ENCODE measurements at regions not wholly inside any gene's neighbourhood (a gene's known extent, or its start where the extent isn't known, plus 50 kb on each side); places are given as distances from the start of the nearest gene placed in this dataset.
A peak's percentile ranks its signal among the peaks of the same experiment; 100 is the strongest.
"Not testable (repeated sequence)": the region's sequence is repeated elsewhere in the genome, so short reads cannot be mapped to it uniquely, and the experiment has no call there.

DNA sequence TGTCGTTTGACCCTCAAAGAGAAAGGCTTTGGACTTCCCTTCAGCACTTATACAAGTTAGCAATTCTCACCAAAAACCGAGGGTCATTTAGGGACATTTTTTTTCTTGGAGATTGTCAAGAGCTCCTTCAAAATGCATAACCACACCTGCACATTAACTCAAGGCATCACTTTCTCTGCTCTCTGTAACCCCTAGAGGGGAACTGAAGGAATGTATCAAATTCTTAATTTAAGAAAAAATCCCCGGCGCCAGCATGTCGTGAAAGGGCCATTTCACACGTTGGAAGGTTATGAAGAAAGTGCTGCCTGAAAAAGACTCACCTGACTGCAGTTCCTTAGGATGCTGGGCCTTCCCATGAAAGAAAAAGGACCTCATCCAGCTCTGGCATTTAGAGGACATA is 131.6 kb upstream of the ZC3H12A start:
- ATAC-seq (no peak), DNase-seq (no peak)
- intact Hi-C loops (cut with micrococcal nuclease): no loop called here

DNA sequence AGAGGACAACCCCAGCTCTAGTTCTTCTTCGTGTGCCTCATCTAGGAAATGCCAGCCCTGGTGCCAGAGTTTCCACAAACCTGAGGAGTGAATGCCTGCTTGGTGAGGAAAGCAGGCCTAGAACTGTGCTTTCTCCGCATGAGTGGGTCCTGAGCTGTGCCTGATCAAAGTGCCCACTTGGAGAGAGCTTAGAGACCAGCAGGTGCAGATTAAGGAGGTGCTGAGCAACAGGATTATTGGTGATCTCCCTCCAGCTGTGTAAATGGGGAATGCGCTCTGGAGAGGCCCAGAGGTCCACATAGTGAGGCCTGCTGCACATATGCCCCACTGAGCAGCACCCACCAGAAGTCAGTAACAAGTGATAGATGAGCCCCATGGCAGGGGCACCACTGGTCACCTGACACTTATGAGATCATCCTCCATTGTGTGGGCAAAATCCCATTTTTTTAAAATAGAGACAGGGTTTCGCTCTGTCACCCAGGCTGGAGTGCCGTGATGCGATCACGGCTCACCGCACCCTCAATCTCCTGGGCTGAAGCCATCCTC is 127.2 kb upstream of the ZC3H12A start:
- DNase-seq (no peak), ATAC-seq (no peak)
- intact Hi-C loops (cut with micrococcal nuclease): no loop called here

DNA sequence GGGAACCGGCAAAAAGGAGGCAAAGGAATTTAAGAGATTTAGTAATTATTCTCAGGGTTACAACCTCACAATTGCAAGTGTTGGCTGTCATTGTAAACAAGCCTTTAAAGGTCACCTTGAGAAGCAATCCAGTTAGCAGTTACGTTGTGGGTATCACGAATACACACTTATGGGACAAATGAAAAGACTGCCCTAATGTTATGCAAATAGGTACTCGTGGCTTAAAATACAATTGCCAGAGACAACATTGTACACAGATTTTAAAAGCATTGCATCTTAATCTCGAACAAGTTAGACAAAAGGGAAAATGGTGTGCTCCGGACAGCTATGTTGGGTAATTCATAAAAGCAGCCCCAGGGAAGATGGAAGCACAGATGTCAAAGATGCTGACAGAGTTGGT is 120.5 kb upstream of the ZC3H12A start:
- ATAC-seq (no peak), DNase-seq (no peak)
- intact Hi-C loops (cut with micrococcal nuclease): no loop called here

DNA sequence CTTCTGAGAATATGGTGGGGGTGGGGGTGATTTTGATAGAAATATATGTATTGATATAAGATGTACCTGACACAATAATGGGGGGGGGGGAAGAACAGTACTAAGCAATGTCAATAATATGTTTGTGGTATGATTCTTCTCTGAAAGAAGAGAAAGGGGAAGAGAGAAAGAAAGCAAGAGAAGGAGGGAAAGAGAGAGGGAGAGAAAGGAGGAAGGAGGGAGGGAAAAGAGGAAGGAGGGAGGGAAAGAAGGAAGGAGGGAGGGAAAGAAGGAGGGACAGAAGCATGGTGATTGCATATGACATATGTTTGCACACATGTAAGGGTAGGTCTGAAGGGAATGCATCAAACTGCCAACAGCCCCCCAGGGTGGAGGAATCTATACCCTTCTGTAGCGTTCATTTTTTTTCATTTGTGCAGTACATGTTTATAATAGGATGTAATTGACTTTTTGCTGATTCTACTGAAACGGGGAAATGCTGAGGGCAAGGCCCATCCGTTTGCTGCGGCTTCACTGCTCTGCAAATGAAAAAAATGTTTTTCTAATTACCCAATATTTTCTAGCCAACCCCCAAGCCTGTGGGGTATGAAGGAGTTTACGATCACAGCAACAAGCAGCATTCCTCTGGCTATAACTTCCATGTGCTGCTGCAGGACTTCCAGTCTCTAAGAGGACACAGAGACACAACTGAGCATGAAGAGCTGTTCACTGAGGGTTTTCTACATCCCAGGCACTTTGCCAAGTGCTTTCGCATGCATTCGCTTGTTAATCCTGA is 119.3 kb upstream of the ZC3H12A start:
- ATAC-seq: no peak
- intact Hi-C loops (cut with micrococcal nuclease): no loop called here
- no peak for DNase-seq

DNA sequence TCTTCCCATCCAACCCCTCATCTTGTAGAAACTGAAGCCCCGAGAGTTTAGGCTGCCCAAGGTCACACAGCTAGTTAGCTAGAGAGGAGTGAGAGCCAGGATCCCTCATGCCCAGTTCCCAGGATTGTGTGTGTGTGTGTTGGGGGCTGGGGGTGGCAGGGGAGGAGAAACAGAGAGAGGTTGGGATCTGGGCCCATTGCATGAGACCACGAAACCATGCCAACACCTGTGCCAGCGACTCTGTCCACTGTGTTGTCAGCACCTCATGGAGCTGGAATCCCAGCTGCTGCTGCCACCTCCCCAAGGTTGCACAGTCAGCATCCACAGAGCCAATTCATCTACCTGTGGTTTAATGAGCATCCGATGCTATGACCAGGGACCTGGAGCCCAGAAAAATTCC is 115.4 kb upstream of the ZC3H12A start:
- ATAC-seq (no peak), DNase-seq (no peak)
- intact Hi-C loops (cut with micrococcal nuclease): no loop called here

DNA sequence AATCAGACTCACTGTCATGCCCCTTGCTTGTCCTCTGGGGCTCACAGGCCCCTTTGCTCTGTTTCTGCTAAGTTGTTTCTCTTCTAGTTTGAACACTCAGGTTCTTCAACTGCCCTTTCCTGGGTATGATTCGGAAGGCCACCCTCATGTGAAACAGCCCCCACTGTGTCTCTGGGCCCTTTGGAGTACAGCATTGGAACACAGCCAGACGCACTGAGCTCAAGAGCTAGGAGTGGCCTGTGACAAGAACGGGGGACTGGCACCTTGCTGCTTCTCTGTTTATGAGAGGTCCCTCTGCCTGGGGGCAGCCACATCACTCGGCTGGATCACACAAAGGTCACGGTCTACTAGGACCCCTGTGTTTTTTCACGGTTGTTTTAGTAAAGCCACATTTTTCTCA is 114.4 kb upstream of the ZC3H12A start:
- ATAC-seq (no peak), DNase-seq (no peak)
- intact Hi-C loops (cut with micrococcal nuclease): no loop called here

DNA sequence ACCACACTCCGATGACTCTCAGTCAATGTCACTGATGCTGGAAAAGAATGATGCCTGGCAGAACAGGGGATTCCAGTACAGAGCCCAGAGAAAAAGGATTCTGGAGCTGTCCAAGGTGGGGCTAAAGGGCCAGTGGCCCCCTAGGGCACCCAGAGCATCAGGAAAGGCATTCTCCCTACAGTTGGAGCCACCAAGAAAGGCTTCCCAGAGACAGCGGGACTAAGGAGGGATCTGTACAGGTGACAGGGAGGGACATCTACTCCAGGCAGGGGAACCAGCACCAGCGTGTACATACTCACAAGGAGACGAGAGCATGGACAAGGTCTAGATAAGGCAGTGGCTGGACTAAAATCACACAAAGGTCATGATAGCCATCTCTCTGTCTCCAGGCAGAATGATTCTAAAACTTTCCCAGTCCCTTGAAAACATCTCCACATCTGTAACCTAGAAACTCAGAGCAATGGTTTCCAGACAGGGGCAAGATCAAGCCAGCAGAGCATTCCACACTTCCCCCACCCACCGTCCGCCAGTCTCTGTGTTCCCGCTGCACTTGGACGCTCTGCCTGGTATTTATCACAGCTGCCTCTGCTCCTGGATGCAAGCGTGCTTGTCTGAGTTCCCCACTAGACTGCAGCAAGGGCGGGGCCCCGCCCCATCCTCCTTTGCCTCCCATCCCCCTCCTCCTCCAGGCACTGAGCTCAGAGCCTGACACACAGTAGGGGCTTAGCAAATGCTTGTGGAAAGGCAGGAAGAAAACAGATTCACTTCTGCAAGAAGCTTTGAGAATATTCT is 111.6 kb upstream of the ZC3H12A start:
- intact Hi-C loops (cut with micrococcal nuclease): no loop called here
- ATAC-seq (peak; percentile 20), DNase-seq (no peak)

DNA sequence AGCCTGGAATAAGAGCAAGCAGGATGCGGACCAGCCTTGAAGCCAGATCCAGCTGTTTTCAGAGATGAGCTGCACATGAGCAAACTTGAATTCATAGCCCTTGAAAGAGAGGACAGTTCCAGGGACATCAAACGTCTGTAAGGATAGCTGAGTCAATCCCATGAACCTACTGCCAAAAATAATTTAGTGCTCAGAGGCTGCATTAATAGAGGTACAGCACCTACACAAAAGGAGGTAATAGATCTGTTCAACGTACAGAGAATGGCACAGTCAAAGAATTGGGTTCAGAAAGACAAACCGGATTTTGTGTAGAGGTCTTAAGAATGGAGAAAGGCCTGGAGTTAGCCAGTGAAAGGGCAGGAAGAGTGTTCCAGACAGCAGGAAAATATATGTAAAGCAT is 110.8 kb upstream of the ZC3H12A start:
- ATAC-seq (no peak), DNase-seq (no peak)
- intact Hi-C loops (cut with micrococcal nuclease): no loop called here

DNA sequence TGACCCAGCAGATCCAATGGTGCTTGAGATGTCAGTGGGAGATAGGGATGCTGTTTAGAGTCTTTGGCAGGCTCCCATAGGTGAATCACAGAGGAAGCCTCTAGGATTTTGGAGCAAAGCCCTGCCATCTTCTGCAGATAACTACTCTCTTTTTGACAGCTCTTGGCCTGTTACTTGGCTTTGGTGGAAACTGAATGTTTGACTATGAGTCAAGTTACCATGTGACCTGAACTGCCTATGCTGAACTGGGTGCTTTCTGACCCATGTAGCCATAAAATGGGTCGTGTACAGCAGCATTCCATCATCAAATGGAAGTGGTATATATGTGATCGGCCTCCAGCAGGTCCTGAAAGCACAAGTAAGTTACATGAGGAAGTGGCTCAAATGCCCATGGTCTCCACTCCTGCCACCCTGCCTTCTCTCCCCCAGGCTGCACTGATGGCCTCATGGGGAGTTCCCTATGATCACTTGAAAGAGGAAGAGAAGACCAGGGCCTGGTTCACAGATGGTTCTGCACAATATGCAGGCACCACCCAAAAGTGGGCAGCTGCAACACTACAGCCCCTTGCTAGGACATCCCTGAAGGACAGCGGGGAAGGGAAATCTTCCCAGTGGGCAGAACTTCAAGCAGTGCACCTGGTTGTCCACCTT is 105.6 kb upstream of the ZC3H12A start:
- DNase-seq; ATAC-seq; intact Hi-C loops (cut with micrococcal nuclease): not testable (repeated sequence)

DNA sequence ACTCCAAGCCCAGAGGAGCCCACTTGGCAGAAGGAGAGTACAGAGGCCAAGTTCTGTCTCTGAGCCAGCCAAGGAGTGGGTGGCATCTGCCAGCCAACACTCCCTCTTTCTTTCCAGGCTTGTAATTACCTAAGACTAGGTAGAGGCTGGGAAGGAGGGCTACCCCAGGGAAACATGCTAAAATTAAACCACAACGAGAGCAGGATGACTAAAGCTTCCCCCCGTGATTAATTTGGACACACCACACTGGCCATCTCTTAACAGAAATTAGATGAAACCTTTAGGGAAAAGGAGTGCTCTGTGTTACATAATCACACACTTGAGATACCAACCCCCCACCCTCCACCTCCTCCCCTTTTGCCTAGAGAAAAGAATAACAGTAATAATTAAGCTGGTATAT is 102.1 kb upstream of the ZC3H12A start:
- ATAC-seq: no peak
- intact Hi-C loops (cut with micrococcal nuclease): no loop called here
- no peak for DNase-seq

DNA sequence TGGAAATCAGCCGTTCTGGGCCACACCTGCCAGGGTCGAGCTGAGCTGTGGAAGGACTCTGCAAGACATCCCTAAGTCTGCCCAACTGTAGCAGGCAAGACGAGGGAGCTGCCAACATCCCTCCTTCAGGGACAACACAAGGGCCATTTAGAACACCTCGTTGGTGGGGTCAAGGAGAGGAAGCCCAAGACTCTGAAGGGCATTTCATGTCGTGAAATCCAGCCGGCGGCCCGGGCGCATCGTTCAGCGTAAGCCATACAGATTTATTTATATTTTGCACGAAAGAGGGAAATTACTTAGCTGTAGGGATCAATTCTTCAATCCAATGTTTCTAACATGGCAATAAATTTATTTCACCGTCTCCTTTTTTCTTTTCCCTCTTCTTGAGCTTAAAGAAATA is 101.7 kb upstream of the ZC3H12A start:
- DNase-seq (no peak), ATAC-seq (no peak)
- intact Hi-C loops (cut with micrococcal nuclease): no loop called here

DNA sequence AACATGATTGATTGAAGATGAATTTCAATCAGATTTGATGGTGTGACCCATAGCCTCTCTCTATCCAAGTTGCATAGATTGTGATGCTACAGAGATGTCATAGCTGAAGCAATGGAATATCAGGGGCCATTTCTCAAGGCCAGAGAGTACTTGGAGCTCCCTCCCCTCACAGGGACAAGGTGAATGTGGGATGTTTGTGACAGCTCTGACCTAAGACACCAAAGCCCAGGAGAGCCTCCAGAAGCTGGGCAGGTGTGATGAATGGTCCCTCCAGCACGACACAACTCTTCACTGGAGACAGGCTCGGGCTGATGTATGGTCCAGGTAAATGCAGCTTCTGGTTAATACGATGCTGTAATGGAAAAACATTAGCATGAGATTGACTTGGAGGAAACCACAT is 101.0 kb upstream of the ZC3H12A start:
- no peak for DNase-seq
- intact Hi-C loops (cut with micrococcal nuclease): no loop called here
- ATAC-seq: no peak

DNA sequence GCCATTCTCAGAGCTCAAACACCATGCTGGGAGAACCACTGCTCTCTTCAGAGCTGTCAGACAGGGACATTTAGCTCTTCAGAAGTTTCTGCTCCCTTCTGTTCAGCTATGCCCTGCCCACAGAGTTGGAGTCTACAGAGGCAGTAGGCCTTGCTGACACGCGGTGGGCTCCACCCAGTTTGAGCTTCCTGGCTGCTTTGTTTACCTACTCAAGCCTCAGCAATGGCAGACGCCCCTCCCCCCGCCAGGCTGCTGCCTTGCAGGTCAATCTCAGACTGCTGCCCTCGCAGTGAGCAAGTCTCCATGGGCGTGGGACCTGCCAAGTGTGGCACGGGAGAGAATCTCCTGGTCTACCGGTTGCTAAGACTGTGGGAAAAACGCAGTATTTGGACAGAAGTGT is 93.8 kb upstream of the ZC3H12A start:
- intact Hi-C loops (cut with micrococcal nuclease); ATAC-seq: not testable (repeated sequence)

DNA sequence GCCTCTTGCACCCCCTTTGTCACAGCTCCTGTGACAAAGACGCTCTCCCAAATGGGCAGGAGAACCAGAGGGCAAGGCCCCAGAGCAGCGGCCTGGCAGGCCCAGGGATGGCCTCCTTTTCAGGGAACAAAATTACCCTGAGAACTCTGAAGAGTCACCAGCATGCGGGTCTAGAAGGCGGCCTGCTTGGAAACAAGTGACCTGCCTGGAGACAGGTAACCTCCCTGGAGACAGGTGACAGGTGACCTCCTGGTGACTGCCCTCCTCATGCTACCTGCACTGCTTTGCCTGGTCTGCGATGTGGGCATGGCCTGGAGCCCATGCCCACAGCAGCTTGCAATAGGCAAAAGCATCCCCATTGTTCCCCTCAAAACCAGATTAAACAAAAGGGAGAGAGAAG is 86.5 kb upstream of the ZC3H12A start:
- DNase-seq (no peak), ATAC-seq (no peak)
- intact Hi-C loops (cut with micrococcal nuclease): no loop called here

More for the DNA sequence above, 93.8 kb upstream of the ZC3H12A start:
- not testable (repeated sequence) for DNase-seq

DNA sequence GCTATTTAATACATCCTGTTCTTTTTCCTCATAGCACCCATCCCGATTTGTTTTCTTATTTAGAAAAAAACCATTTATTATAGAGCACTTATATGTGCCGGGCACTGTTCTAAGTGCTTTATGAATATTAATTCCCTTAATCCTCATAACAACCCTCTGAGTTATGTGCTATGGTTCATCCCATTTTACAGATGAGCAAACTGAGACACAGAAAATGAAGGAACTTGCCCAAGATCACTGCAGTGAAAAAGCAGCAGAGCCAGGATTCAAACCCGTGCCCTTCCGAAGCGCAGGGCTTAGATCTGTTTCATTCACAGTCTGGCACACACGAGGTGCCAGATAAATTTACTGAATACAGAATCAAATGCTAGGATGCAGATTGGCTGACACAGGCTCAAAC is 85.1 kb upstream of the ZC3H12A start:
- ATAC-seq (no peak), DNase-seq (no peak)
- intact Hi-C loops (cut with micrococcal nuclease): no loop called here

DNA sequence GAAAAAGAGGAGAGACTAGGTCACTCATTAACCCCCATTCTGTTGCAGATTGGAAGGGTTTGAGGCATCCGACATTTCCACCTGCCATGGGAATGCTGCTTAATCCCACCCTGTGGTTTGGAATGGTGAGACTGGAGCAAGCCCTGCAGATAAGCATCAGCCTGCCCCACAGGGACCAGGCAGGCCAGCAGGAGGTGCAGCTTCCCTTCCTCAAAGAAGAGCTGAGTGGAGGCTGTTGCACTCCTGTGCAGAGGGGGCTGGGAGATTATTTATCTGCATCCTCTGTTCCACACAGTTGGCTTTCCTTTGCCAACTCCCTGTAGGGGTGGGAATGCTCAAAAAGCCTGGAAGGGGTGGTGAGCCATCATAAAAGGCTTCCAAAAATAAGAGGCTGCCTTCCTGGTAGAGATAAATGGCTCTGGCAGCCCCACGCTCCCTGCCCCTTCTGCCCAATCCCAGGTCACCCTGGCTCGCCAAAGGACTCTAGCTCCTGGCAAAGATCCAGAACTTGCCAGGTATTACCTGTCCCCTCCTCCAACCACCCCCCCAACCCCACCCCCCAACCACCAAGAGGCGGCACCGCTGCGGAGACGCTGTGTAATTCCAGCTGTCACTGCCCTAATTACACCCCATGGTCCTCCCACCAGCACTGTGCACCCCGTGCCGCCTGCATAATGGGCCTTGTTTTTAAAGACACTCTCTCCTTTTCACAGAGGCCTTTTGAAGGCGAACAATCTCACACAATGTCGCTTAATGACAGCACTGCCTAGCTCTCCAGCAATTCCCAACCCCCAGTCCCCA is 83.0 kb upstream of the ZC3H12A start:
- DNase-seq: no peak
- intact Hi-C loops (cut with micrococcal nuclease): no loop called here
- ATAC-seq: no peak

DNA sequence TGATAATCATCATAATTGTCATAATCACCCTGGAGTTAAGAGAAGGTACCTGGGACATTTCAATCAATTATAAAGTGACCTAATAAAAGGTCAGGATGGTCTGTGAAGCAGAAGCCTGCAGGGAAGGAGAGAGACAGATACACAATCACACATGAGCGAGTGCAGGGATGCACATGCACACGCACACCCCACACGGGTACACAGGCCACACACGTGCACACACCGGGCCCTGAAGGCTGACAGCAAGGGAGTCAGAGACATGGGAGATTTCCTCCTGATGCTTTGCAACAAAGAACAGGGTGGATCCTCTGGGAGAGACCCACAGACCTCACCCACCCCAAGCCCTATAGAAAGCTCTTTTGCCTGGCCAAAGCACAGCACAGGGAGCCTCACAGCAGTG is 82.3 kb upstream of the ZC3H12A start:
- no peak for DNase-seq
- no peak for ATAC-seq
- intact Hi-C loops (cut with micrococcal nuclease): no loop called here

DNA sequence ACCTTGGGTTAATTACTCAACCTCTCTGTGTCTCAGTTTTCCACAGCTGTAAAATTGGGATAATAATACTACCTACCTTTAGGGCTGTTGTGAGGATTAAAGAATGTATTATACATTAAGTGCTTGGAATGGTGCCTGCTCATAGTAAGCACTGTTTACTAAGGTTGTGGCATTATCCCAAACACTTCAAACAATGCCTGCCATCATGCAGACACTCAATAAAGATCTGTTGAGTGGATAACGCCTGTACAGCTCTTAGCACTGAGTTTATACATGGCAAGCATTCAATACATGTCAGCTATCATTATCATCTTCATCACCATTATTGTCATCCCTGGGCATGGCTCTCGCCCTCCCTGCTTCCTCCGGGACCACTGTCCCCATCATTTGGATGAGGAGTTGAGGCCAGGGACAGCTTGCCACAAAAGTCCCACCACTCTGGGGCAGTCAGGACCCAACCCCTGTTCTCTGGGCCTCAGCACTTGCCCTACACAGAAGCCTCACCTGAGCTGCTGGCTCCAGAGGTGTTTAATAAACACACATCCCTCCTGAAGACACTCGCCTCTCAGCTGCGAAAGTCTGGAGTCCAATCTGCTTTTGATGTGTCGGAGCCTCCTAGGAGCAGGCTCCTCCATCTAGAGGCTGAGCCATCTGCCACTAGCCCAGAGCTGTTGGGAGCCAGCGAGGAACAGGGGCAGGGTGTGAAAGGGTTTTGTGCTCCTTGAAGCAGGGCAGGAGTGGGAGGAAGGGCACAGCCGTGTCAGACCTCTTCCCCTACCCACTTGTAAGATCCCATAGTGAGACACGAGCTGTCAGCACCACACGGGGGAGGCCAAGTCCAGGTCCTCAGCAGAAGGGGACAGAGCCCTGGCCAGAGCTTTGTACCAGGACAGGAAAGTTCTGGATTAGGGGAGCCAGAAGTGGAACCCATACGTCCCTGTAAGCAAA is 80.9 kb upstream of the ZC3H12A start:
- intact Hi-C loops (cut with micrococcal nuclease): no loop called here
- no peak for ATAC-seq
- DNase-seq: no peak

Data from left ventricle myocardium superior (tissue), 1 donor.